Gastrocnemius medialis (tissue), 4 donors: ENCODE measurements at regions not wholly inside any gene's neighbourhood (a gene's known extent, or its start where the extent isn't known, plus 50 kb on each side); places are given as distances from the start of the nearest gene placed in this dataset.

Experiments
- POLR2A ChIP-seq, 2 donors: fragments of 450-650 bp; IDR thresholded peaks; one replicate each; pipeline ENCODE4 v1.6.1; 2017; ENCODE audit warnings: antibody characterized with exemption in 2 of 2, mild to moderate bottlenecking in 2 of 2, moderate library complexity in 2 of 2
- TF ChIP-seq, protein P1 (sequence below), 5 experiments: fragments of 450-650 bp in 3 of 5; fragments of 200-600 bp in 2 of 5; sonication (generic) in 2 of 5; IDR thresholded peaks in 4 of 5; conservative IDR thresholded peaks in 1 of 5; 1 replicate in 4 of 5; 2 replicates in 1 of 5; pipeline ENCODE4 v1.5.1; 2016 to 2019; ENCODE audit warnings: antibody characterized with exemption in 5 of 5, mild to moderate bottlenecking in 3 of 5, moderate library complexity in 3 of 5

DNA sequence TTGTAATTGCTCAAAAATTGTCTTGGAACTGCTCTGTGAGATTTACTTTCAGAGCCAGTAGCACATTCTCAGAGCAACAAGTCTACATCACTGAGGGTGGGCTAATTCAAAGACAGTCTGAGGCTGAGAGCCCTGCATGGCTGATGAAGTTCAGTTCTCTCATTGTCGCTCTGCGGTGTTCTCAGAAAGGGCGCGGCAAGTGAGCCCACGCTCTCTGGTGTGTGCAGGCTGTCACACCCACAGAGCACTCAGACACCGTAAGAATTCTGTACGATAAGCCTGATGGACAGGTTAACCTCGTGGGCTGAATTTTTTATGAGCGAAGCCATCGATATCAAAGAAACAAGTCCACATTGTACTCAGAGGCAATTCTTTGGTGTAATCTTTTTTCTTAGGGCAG is 557.8 kb downstream of the HACE1 start:
- TF ChIP-seq POLR2A (IDR thresholded peaks at IDR 0.05): no peak
- TF ChIP-seq, protein P1, sequence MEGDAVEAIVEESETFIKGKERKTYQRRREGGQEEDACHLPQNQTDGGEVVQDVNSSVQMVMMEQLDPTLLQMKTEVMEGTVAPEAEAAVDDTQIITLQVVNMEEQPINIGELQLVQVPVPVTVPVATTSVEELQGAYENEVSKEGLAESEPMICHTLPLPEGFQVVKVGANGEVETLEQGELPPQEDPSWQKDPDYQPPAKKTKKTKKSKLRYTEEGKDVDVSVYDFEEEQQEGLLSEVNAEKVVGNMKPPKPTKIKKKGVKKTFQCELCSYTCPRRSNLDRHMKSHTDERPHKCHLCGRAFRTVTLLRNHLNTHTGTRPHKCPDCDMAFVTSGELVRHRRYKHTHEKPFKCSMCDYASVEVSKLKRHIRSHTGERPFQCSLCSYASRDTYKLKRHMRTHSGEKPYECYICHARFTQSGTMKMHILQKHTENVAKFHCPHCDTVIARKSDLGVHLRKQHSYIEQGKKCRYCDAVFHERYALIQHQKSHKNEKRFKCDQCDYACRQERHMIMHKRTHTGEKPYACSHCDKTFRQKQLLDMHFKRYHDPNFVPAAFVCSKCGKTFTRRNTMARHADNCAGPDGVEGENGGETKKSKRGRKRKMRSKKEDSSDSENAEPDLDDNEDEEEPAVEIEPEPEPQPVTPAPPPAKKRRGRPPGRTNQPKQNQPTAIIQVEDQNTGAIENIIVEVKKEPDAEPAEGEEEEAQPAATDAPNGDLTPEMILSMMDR (IDR thresholded peaks at IDR 0.05 in 4 of 5, conservative IDR thresholded peaks at IDR 0.05 in 1 of 5): no peak
